ENCODE measurements at regions not wholly inside any gene's neighbourhood (a gene's known extent, or its start where the extent isn't known, plus 50 kb on each side); places are given as distances from the start of the nearest gene placed in this dataset.

- no peak for TF ChIP-seq SIN3A (IDR thresholded peaks at IDR 0.05; ENCODE audit: borderline replicate concordance, insufficient read depth, low read length)
- no peak for TF ChIP-seq POLR2AphosphoS5 (IDR thresholded peaks at IDR 0.05; ENCODE audit: low read depth, low read length)
- no peak for TF ChIP-seq FOXP2 (optimal IDR thresholded peaks at IDR 0.05; ENCODE audit: borderline replicate concordance, extremely low read depth, extremely low read length, insufficient read depth)
- TF ChIP-seq REST (IDR thresholded peaks at IDR 0.05; ENCODE audit: insufficient read depth in 1 of 2, low read depth in 2 of 2, low read length in 2 of 2) = no peak
- TF ChIP-seq TAF1 (IDR thresholded peaks at IDR 0.05; ENCODE audit: borderline replicate concordance, insufficient read depth, low read length) = no peak
Measured at GRCh38 chr18:72104851-72105250, 439.3 kb downstream of the CBLN2 start.

- TF ChIP-seq SIN3A (IDR thresholded peaks at IDR 0.05; ENCODE audit: borderline replicate concordance, insufficient read depth, low read length) (no peak), POLR2AphosphoS5 (IDR thresholded peaks at IDR 0.05; ENCODE audit: low read depth, low read length) (no peak), REST (IDR thresholded peaks at IDR 0.05; ENCODE audit: insufficient read depth in 1 of 2, low read depth in 2 of 2, low read length in 2 of 2) (no peak), FOXP2 (optimal IDR thresholded peaks at IDR 0.05; ENCODE audit: borderline replicate concordance, extremely low read depth, extremely low read length, insufficient read depth) (no peak), TAF1 (IDR thresholded peaks at IDR 0.05; ENCODE audit: borderline replicate concordance, insufficient read depth, low read length) (no peak)
Measured at GRCh38 chr18:72102412-72102811, 441.7 kb downstream of the CBLN2 start.

GRCh38 chr18:72100465-72101004, 443.6 kb downstream of the CBLN2 start:
- no peak for TF ChIP-seq POLR2AphosphoS5 (IDR thresholded peaks at IDR 0.05; ENCODE audit: low read depth, low read length)
- TF ChIP-seq FOXP2 (optimal IDR thresholded peaks at IDR 0.05; ENCODE audit: borderline replicate concordance, extremely low read depth, extremely low read length, insufficient read depth) = no peak
- no peak for TF ChIP-seq REST (IDR thresholded peaks at IDR 0.05; ENCODE audit: insufficient read depth in 1 of 2, low read depth in 2 of 2, low read length in 2 of 2)
- no peak for TF ChIP-seq TAF1 (IDR thresholded peaks at IDR 0.05; ENCODE audit: borderline replicate concordance, insufficient read depth, low read length)
- no peak for TF ChIP-seq SIN3A (IDR thresholded peaks at IDR 0.05; ENCODE audit: borderline replicate concordance, insufficient read depth, low read length)

GRCh38 chr18:72091369-72091768, 452.8 kb downstream of the CBLN2 start:
- TF ChIP-seq TAF1 (IDR thresholded peaks at IDR 0.05; ENCODE audit: borderline replicate concordance, insufficient read depth, low read length) (no peak), FOXP2 (optimal IDR thresholded peaks at IDR 0.05; ENCODE audit: borderline replicate concordance, extremely low read depth, extremely low read length, insufficient read depth) (no peak), SIN3A (IDR thresholded peaks at IDR 0.05; ENCODE audit: borderline replicate concordance, insufficient read depth, low read length) (no peak)

GRCh38 chr18:72089432-72089831, 454.7 kb downstream of the CBLN2 start:
- no peak for TF ChIP-seq POLR2AphosphoS5 (IDR thresholded peaks at IDR 0.05; ENCODE audit: low read depth, low read length)
- no peak for TF ChIP-seq TAF1 (IDR thresholded peaks at IDR 0.05; ENCODE audit: borderline replicate concordance, insufficient read depth, low read length)
- no peak for TF ChIP-seq FOXP2 (optimal IDR thresholded peaks at IDR 0.05; ENCODE audit: borderline replicate concordance, extremely low read depth, extremely low read length, insufficient read depth)
- no peak for TF ChIP-seq SIN3A (IDR thresholded peaks at IDR 0.05; ENCODE audit: borderline replicate concordance, insufficient read depth, low read length)
- no peak for TF ChIP-seq REST (IDR thresholded peaks at IDR 0.05; ENCODE audit: insufficient read depth in 1 of 2, low read depth in 2 of 2, low read length in 2 of 2)

Data from PFSK-1 (cell line).